ENCODE measurements at regions not wholly inside any gene's neighbourhood (a gene's known extent, or its start where the extent isn't known, plus 50 kb on each side); places are given as distances from the start of the nearest gene placed in this dataset.

DNA sequence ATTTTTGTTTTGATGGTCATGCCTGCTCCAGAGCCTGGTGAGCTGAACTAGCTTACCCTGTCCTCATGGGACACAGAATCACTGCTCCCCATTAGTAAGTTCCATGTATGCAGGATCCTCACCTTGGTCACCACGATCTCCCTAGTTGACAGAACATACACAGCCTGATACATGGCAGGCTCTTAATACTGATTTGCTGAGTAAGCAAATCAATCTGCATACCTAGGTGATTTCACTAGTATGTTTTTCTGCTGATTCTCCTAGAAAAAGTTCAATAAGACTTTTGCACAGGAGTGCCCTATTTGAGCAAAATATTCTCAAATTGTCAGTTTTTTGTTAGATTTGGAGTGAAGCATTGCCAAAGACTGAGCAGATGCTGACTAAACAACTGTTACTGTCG, 113.7 kb downstream of the ACER2 start:
- Histone ChIP-seq H3K27me3 (ENCODE audit: low read length) (peaks cover 6% of the 10 kb centered on the region; the same call in 1 of the 2 replicates), H3K9me3 (ENCODE audit: low read length) (no peaks in the 10 kb centered on the region), H3K36me3 (ENCODE audit: low read depth, low read length) (no peaks in the 10 kb centered on the region), H4K20me1 (ENCODE audit: low read length) (no peaks in the 10 kb centered on the region), H3K9me2 (replicated peaks; ENCODE audit: low read length) (no peaks in the 10 kb centered on the region), H3K27ac (ENCODE audit: low read length) (no peak overlapping the region), H3K9ac (ENCODE audit: low read length) (no peak overlapping the region), H3K4me3 (ENCODE audit: low read length) (no peak overlapping the region), H3K4me2 (ENCODE audit: low read length) (no peak overlapping the region), H3F3A (ENCODE audit: low read length, unreplicated experiment) (no peaks in the 10 kb centered on the region), H3K4me1 (ENCODE audit: insufficient read depth, low read length) (no peaks in the 10 kb centered on the region), H2AFZ (ENCODE audit: low read length) (no peak overlapping the region), H3K79me2 (ENCODE audit: low read length) (no peaks in the 10 kb centered on the region)
- ChIA-PET CTCF (no interaction called here), POLR2A (ENCODE audit: unreplicated experiment) (no interaction called here)
- ATAC-seq, result no peak
- DNase-seq, result no peak
- intact Hi-C loops (cut with micrococcal nuclease), result no loop called here
- TF ChIP-seq EZH2 (IDR thresholded peaks at IDR 0.05; ENCODE audit: low read length, unreplicated experiment), result no peak
- TF ChIP-seq EZH2phosphoT487 (IDR thresholded peaks at IDR 0.05; ENCODE audit: borderline replicate concordance, low read length), result no peak
- TF ChIP-seq CTCF (conservative IDR thresholded peaks at IDR 0.05; ENCODE audit: low read depth, low read length), result no peak
- BruUV-seq (replicated peaks), result no TSS peak

GRCh38 chr9:19521205-19521604, 112.4 kb downstream of the ACER2 start:
- Histone ChIP-seq H3F3A (ENCODE audit: low read length, unreplicated experiment) (no peaks in the 10 kb centered on the region), H3K27me3 (ENCODE audit: low read length) (peaks cover 6% of the 10 kb centered on the region; the same call in 1 of the 2 replicates), H3K9me2 (replicated peaks; ENCODE audit: low read length) (no peaks in the 10 kb centered on the region), H3K4me3 (ENCODE audit: low read length) (no peak overlapping the region), H3K9ac (ENCODE audit: low read length) (no peak overlapping the region), H3K4me1 (ENCODE audit: insufficient read depth, low read length) (no peaks in the 10 kb centered on the region), H3K36me3 (ENCODE audit: low read depth, low read length) (no peaks in the 10 kb centered on the region), H3K27ac (ENCODE audit: low read length) (no peak overlapping the region), H3K9me3 (ENCODE audit: low read length) (no peaks in the 10 kb centered on the region), H2AFZ (ENCODE audit: low read length) (no peak overlapping the region), H4K20me1 (ENCODE audit: low read length) (no peaks in the 10 kb centered on the region), H3K79me2 (ENCODE audit: low read length) (no peaks in the 10 kb centered on the region), H3K4me2 (ENCODE audit: low read length) (no peak overlapping the region)
- intact Hi-C loops (cut with micrococcal nuclease), result no loop called here
- ChIA-PET POLR2A (ENCODE audit: unreplicated experiment) (no interaction called here), CTCF (no interaction called here)
- no peak for ATAC-seq
- no peak for DNase-seq
- BruUV-seq (replicated peaks), result no TSS peak
- TF ChIP-seq CTCF (conservative IDR thresholded peaks at IDR 0.05; ENCODE audit: low read depth, low read length), result no peak
- no peak for TF ChIP-seq EZH2phosphoT487 (IDR thresholded peaks at IDR 0.05; ENCODE audit: borderline replicate concordance, low read length)
- no peak for TF ChIP-seq EZH2 (IDR thresholded peaks at IDR 0.05; ENCODE audit: low read length, unreplicated experiment)

- H3K9me2 ChIP-seq (replicated peaks; ENCODE audit: low read length), result no peaks in the 10 kb centered on the region
- no peak overlapping the region for H3K4me2 ChIP-seq (ENCODE audit: low read length)
- intact Hi-C loops (cut with micrococcal nuclease), result no loop called here
- ATAC-seq (no peak), DNase-seq (peak; percentile 18)
- BruUV-seq (replicated peaks), result no TSS peak
- no peak overlapping the region for H3K27ac ChIP-seq (ENCODE audit: low read length)
- no peaks in the 10 kb centered on the region for H3K4me1 ChIP-seq (ENCODE audit: insufficient read depth, low read length)
- H3K4me3 ChIP-seq (ENCODE audit: low read length), result no peak overlapping the region
- no peaks in the 10 kb centered on the region for H3K36me3 ChIP-seq (ENCODE audit: low read depth, low read length)
- H3F3A ChIP-seq (ENCODE audit: low read length, unreplicated experiment), result no peaks in the 10 kb centered on the region
- H3K27me3 ChIP-seq (ENCODE audit: low read length), result peaks cover 19% of the 10 kb centered on the region; the same call in 1 of the 2 replicates
- ChIA-PET POLR2A (ENCODE audit: unreplicated experiment) (no interaction called here), CTCF (interaction anchor here (0.8 kb wide), 1 partner anchor 52 kb away, joined by 4 read pairs; no protein-coding TSS in a partner anchor)
- no peak overlapping the region for H3K9ac ChIP-seq (ENCODE audit: low read length)
- H2AFZ ChIP-seq (ENCODE audit: low read length), result no peak overlapping the region
- no peaks in the 10 kb centered on the region for H4K20me1 ChIP-seq (ENCODE audit: low read length)
- H3K9me3 ChIP-seq (ENCODE audit: low read length), result no peaks in the 10 kb centered on the region
- TF ChIP-seq EZH2 (IDR thresholded peaks at IDR 0.05; ENCODE audit: low read length, unreplicated experiment) (no peak), CTCF (conservative IDR thresholded peaks at IDR 0.05; ENCODE audit: low read depth, low read length) (peak; percentile 53)
- H3K79me2 ChIP-seq (ENCODE audit: low read length), result no peaks in the 10 kb centered on the region
Measured at GRCh38 chr9:19517202-19517942, 108.6 kb downstream of the ACER2 start.

All from PC-3 (cell line).